GM18505 (cell line): ENCODE measurements at regions not wholly inside any gene's neighbourhood (a gene's known extent, or its start where the extent isn't known, plus 50 kb on each side); places are given as distances from the start of the nearest gene placed in this dataset.

Experiments used
- ATAC-seq: cut with Tn5 transposase; IDR thresholded peaks from one replicate; pipeline ENCODE4 v1.9.1; 2021; ENCODE audit not compliant: unreplicated experiment
- POLR2A ChIP-seq: IDR thresholded peaks from 4 replicates; pipeline ENCODE4 v1.6.1; 2011; ENCODE audit warnings: borderline replicate concordance; ENCODE audit not compliant: insufficient read depth, insufficient read length; ENCODE audit errors: extremely low read depth

GRCh38 chr5:105689596-105689995 lies 1981.1 kb downstream of the EFNA5 start:
- ATAC-seq: no peak

DNA sequence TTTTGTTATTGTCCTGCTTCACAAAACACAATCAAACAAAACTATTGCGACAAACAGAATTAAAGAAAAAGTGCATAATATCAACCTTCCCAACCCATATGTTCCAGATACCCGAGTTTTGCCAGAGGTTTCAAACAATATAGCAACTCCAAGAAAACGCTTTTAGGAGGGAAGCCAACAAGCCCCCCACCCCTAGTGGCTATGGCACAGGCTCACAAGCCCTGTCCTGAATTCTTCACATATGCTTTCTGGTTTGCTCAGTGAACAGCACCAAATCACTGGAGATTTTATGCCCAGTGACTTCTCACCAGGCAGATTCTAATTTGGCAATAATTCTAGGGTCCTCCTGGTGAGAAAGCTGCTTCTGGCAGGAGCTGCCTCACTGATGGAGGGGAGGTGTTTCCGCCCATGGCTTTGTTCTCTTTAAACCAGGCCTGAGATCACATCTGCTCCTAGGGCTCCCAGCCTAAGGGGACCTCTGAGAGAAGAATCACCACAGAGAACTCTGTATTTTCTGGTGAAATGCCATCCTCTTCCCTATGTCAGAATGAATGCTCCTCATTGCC lies 1982.4 kb downstream of the EFNA5 start:
- no peak for TF ChIP-seq POLR2A
- no peak for ATAC-seq

More at GRCh38 chr5:105689596-105689995, 1981.1 kb downstream of the EFNA5 start:
- TF ChIP-seq POLR2A: no peak

- no peak for TF ChIP-seq POLR2A
- no peak for ATAC-seq
Observed at GRCh38 chr5:105687493-105687892, 1983.2 kb downstream of the EFNA5 start.

DNA sequence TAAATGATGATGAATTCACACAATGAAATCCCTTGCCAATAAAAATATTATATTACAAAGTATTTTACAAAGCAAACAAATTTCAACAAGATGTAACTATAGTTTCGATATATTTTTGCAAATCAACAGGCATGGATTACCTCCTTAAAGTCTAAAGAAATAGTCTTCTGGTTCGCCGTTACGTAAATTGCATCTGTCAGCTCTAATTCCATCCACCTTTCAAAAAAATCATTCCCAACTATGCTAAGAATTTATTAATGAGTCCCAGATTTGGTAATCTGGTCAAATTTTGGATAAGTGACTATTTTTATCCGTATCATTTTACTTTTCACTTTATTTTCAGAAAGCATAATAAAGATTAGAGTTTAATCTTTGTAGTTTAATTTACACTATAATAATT lies 1984.9 kb downstream of the EFNA5 start:
- no peak for ATAC-seq
- no peak for TF ChIP-seq POLR2A

DNA sequence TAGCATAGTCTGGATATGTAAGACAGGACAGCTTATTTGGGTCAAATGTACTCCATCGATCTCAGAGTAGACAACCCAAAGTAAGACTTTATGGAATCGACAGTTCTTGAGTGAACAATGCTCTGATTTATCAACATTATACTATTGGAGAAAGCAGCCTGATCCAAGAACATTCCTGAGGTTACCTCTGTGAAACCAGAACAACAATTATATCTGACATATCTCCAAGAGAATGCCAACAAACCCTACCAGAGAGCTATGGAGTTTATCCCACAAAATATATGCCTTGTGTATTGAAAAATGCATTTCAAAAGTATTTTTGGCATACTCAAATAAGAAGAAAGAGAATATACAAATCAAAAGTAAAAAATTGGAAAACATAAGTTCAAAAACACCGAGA lies 1985.9 kb downstream of the EFNA5 start:
- ATAC-seq: no peak
- TF ChIP-seq POLR2A: no peak

DNA sequence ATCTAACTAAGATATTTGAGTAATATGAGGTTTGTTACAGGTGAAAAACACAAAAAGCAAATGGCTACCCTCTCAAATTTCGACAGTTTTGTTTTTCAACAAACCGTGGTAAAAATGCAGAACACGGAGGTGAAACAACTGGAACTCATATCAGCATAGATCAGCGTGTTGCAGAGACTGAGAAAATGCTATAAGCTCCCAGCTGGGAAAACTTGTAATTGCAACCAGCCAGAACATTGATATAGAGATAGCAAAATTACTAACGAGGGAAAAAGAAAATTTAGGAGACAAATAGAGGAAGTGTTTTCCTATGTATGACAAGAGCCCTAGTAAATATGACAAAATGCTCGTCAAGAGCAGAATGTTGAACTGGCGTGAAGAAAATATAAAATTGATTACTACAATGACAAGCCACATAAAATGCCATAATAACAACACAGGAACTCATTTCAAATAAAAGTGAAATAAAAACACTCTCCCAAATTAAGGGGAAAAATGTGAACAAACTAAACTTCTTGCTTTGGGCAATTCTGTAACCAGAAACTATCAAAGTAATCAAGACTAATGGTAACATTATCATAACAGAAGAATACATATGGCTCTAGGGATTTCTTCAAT lies 1989.8 kb downstream of the EFNA5 start:
- no peak for TF ChIP-seq POLR2A
- no peak for ATAC-seq

DNA sequence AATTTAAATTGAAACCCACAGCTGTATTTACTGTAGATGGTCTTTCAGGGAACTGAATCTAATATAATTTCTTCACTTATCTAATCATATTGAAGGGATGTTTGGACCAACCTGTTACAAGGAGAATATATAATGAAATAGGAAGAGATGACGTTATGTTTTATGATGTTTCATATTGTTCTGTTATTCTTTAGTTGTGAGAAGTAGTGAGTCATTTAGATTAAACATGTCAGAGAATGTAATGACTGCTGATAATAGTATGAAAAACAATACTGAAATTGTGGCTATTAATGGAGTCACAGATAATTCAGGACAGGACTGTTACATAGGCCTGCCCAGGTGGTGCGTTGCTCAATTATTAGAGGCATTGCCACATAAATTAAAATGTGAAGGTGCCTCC lies 1993.4 kb downstream of the EFNA5 start:
- no peak for TF ChIP-seq POLR2A
- ATAC-seq: no peak

- no peak for ATAC-seq
- no peak for TF ChIP-seq POLR2A
Observed at GRCh38 chr5:105670596-105670995, 2000.1 kb downstream of the EFNA5 start.

DNA sequence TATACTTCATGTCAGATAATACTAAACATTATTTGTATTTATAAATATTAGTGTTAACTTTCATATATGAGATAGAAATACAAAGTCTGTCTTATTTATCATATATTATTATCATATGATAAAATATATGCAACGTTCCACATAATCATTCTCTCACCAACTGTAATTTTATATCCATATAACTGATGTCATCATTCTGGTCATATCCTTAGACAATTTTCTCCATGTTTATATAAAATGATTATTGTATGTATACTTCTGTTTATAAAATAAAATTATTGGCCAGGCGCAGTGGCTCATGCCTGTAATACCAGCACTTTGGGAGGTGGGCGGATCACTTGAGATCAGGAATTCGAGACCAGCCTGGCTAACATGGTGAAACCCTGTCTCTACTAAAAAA lies 2007.1 kb downstream of the EFNA5 start:
- ATAC-seq: no peak
- no peak for TF ChIP-seq POLR2A

- no peak for ATAC-seq
- TF ChIP-seq POLR2A: no peak
Observed at GRCh38 chr5:105659396-105659795, 2011.3 kb downstream of the EFNA5 start.

GRCh38 chr5:105640328-105640727 lies 2030.4 kb downstream of the EFNA5 start:
- TF ChIP-seq POLR2A: no peak
- ATAC-seq: no peak

- TF ChIP-seq POLR2A: no peak
- ATAC-seq: no peak
Observed at GRCh38 chr5:105639511-105639910, 2031.2 kb downstream of the EFNA5 start.

DNA sequence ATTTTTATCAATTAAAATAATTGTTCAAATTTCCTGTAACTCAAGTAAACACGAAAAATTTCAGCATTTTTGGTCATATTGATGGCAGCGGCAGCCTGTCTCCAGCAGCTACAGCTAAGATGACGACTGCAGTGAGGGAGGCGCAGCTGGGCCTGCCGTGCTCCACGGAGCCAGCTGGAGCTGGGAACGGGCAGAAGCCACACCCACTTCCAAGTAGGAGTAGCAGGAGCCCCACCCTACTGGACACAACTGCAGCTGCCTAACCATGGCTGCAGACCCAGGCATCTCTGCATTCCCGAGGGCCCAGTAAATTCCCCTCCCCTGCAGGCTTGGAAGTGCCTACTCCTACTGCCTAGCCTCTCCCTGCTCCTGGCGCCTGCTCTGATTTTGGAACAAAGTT lies 2031.7 kb downstream of the EFNA5 start:
- TF ChIP-seq POLR2A: no peak
- ATAC-seq: no peak

GRCh38 chr5:105638437-105638836 lies 2032.3 kb downstream of the EFNA5 start:
- no peak for ATAC-seq
- TF ChIP-seq POLR2A: no peak
